Astrocyte (in vitro differentiated cells and primary cell): ENCODE measurements at regions not wholly inside any gene's neighbourhood (a gene's known extent, or its start where the extent isn't known, plus 50 kb on each side); places are given as distances from the start of the nearest gene placed in this dataset.

Experiments used
- DNase-seq: peaks from one replicate; pipeline ENCODE4 v3.0.0-alpha.2; 2010; ENCODE audit warnings: low read depth
- FAIRE-seq: peaks from 2 replicates; lab custom pipeline; 2011; peaks lifted over from hg19 to GRCh38; lab: Jason Lieb, UNC
- H2AFZ ChIP-seq: 2 replicates; pipeline ENCODE4 v1.6.0; 2012; ENCODE audit warnings: low read depth, low read length, inconsistent platforms
- H3K27ac ChIP-seq: 2 replicates; pipeline ENCODE4 v1.5.1; 2011; ENCODE audit warnings: low read depth, low read length, inconsistent platforms
- H3K27me3 ChIP-seq: 2 replicates; pipeline ENCODE4 v1.6.0; 2011; ENCODE audit warnings: low read length, inconsistent platforms; ENCODE audit not compliant: insufficient read depth
- H3K36me3 ChIP-seq: 2 replicates; pipeline ENCODE4 v1.5.1; 2011; ENCODE audit warnings: low read length, inconsistent platforms; ENCODE audit not compliant: insufficient read depth
- H3K4me1 ChIP-seq: 2 replicates; pipeline ENCODE4 v1.5.1; 2011; ENCODE audit warnings: low read length, inconsistent platforms; ENCODE audit not compliant: insufficient read depth
- H3K4me2 ChIP-seq: 2 replicates; pipeline ENCODE4 v1.6.0; 2012; ENCODE audit warnings: low read length, inconsistent platforms
- H3K4me3 ChIP-seq: 2 replicates; pipeline ENCODE4 v1.5.1; 2011; ENCODE audit warnings: low read depth, mild to moderate bottlenecking, low read length, inconsistent platforms; ENCODE audit not compliant: insufficient read depth
- H3K79me2 ChIP-seq: 2 replicates; pipeline ENCODE4 v1.6.0; 2012; ENCODE audit warnings: mild to moderate bottlenecking, low read length, inconsistent platforms; ENCODE audit not compliant: insufficient read depth
- H3K9ac ChIP-seq: 2 replicates; pipeline ENCODE4 v1.6.0; 2012; ENCODE audit warnings: mild to moderate bottlenecking, low read length, inconsistent platforms
- H3K9me3 ChIP-seq: 2 replicates; pipeline ENCODE4 v1.5.1; 2012; ENCODE audit warnings: low read depth, mild to moderate bottlenecking, low read length, inconsistent platforms; ENCODE audit not compliant: insufficient read depth
- H4K20me1 ChIP-seq: 2 replicates; pipeline ENCODE4 v1.6.0; 2012; ENCODE audit warnings: low read length, inconsistent platforms; ENCODE audit not compliant: insufficient read depth
- H3K27ac Mint-ChIP-seq: one replicate; pipeline ENCODE4 v1.8.0; 2021; ENCODE audit warnings: mild to moderate bottlenecking, mixed read lengths; ENCODE audit not compliant: unreplicated experiment
- H3K27me3 Mint-ChIP-seq: one replicate; pipeline ENCODE4 v1.8.0; 2021; ENCODE audit warnings: low read depth, mixed read lengths; ENCODE audit not compliant: unreplicated experiment
- H3K36me3 Mint-ChIP-seq: one replicate; pipeline ENCODE4 v1.8.0; 2021; ENCODE audit warnings: low read depth, mixed read lengths; ENCODE audit not compliant: unreplicated experiment
- H3K4me1 Mint-ChIP-seq: one replicate; pipeline ENCODE4 v1.8.0; 2021; ENCODE audit warnings: low read depth, mixed read lengths; ENCODE audit not compliant: unreplicated experiment
- H3K4me3 Mint-ChIP-seq: one replicate; pipeline ENCODE4 v1.8.0; 2021; ENCODE audit warnings: mild to moderate bottlenecking, moderate library complexity, mixed read lengths; ENCODE audit not compliant: unreplicated experiment
- H3K9me3 Mint-ChIP-seq: one replicate; pipeline ENCODE4 v1.8.0; 2021; ENCODE audit warnings: mild to moderate bottlenecking, mixed read lengths; ENCODE audit not compliant: unreplicated experiment
- CTCF ChIP-seq: IDR thresholded peaks from 2 replicates; pipeline ENCODE4 v1.5.1; 2011; ENCODE audit warnings: low read depth, mild to moderate bottlenecking, inconsistent platforms, low read length, moderate library complexity; ENCODE audit not compliant: insufficient read depth
- EZH2 ChIP-seq: IDR thresholded peaks from 2 replicates; pipeline ENCODE4 v1.6.1; 2012; ENCODE audit warnings: mild to moderate bottlenecking, low read length, inconsistent platforms; ENCODE audit not compliant: insufficient read depth

GRCh38 chr1:34478515-34479076 lies 276.3 kb upstream of the GJB5 start:
- Histone ChIP-seq H3K27me3 (no peaks in the 10 kb centered on the region), H3K4me1 (no peaks in the 10 kb centered on the region)

GRCh38 chr1:34479731-34480130 lies 275.1 kb upstream of the GJB5 start:
- Histone ChIP-seq H3K79me2 (no peaks in the 10 kb centered on the region), H3K4me3 (no peak overlapping the region), H4K20me1 (no peaks in the 10 kb centered on the region), H3K4me1 (no peaks in the 10 kb centered on the region), H2AFZ (no peak overlapping the region), H3K4me2 (no peak overlapping the region), H3K27me3 (no peaks in the 10 kb centered on the region), H3K36me3 (no peaks in the 10 kb centered on the region), H3K9ac (no peak overlapping the region), H3K9me3 (no peaks in the 10 kb centered on the region), H3K27ac (no peak overlapping the region)
- no peak overlapping the region for H3K4me3 Mint-ChIP-seq
- FAIRE-seq (no peak), DNase-seq (no peak)
- H3K27ac Mint-ChIP-seq, result no peak overlapping the region
- H3K27me3 Mint-ChIP-seq, result peaks cover 12% of the 10 kb centered on the region
- no peaks in the 10 kb centered on the region for H3K9me3 Mint-ChIP-seq
- TF ChIP-seq CTCF (no peak), EZH2 (no peak)
- H3K4me1 Mint-ChIP-seq, result no peaks in the 10 kb centered on the region
- no peaks in the 10 kb centered on the region for H3K36me3 Mint-ChIP-seq

More at GRCh38 chr1:34478515-34479076, 276.3 kb upstream of the GJB5 start:
- H3K27ac ChIP-seq, result no peak overlapping the region
- TF ChIP-seq CTCF, result no peak
- TF ChIP-seq EZH2, result no peak
- no peak overlapping the region for H3K4me3 ChIP-seq
- no peak overlapping the region for H2AFZ ChIP-seq
- no peaks in the 10 kb centered on the region for H3K36me3 Mint-ChIP-seq
- no peaks in the 10 kb centered on the region for H3K79me2 ChIP-seq
- no peaks in the 10 kb centered on the region for H3K9me3 Mint-ChIP-seq
- DNase-seq (no peak), FAIRE-seq (no peak)
- H3K27ac Mint-ChIP-seq, result no peak overlapping the region
- H3K4me1 Mint-ChIP-seq, result no peaks in the 10 kb centered on the region
- H3K9me3 ChIP-seq, result no peaks in the 10 kb centered on the region
- H4K20me1 ChIP-seq, result no peaks in the 10 kb centered on the region
- no peak overlapping the region for H3K4me3 Mint-ChIP-seq
- H3K27me3 Mint-ChIP-seq, result peaks cover 14% of the 10 kb centered on the region
- H3K36me3 ChIP-seq, result no peaks in the 10 kb centered on the region
- no peak overlapping the region for H3K4me2 ChIP-seq
- H3K9ac ChIP-seq, result no peak overlapping the region

- Histone ChIP-seq H3K9me3 (no peaks in the 10 kb centered on the region), H3K4me2 (no peak overlapping the region), H3K4me1 (no peaks in the 10 kb centered on the region), H3K9ac (no peak overlapping the region), H3K4me3 (no peak overlapping the region), H3K79me2 (no peaks in the 10 kb centered on the region), H4K20me1 (no peaks in the 10 kb centered on the region), H2AFZ (no peak overlapping the region), H3K36me3 (no peaks in the 10 kb centered on the region), H3K27me3 (no peaks in the 10 kb centered on the region), H3K27ac (no peak overlapping the region)
- H3K4me3 Mint-ChIP-seq, result no peak overlapping the region
- no peaks in the 10 kb centered on the region for H3K36me3 Mint-ChIP-seq
- H3K9me3 Mint-ChIP-seq, result peaks cover 10% of the 10 kb centered on the region
- TF ChIP-seq EZH2 (no peak), CTCF (no peak)
- FAIRE-seq (no peak), DNase-seq (no peak)
- H3K27me3 Mint-ChIP-seq, result peaks cover 2% of the 10 kb centered on the region
- H3K27ac Mint-ChIP-seq, result no peak overlapping the region
- no peaks in the 10 kb centered on the region for H3K4me1 Mint-ChIP-seq
These were observed 266.7 kb upstream of the GJB5 start for GRCh38 chr1:34488080-34488708.
